ENCODE measurements at regions not wholly inside any gene's neighbourhood (a gene's known extent, or its start where the extent isn't known, plus 50 kb on each side); places are given as distances from the start of the nearest gene placed in this dataset.

DNA sequence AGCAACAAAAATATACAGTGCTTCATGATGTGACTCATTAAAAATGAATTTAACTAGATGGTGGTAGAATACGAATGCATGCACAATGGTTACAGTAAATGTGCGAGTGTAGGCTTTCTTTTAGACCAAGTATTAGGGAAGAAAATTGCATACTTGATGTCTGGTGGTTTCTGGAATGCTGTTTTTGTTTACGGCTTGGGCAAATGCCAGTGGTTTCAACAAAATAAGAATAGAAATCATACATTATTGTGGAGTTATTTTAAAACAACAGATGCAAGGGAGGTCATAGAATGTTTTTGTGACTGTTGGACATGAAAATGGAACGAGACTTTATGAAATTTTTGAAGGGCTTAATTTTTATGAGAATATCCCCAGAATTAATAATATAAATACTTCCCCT is 580.9 kb downstream of the PLCL1 start:
- Histone ChIP-seq H3K27ac (ENCODE audit: low read depth, low read length) (no peak overlapping the region), H3K4me2 (ENCODE audit: insufficient read depth, low read length) (no peak overlapping the region), H3K9me3 (ENCODE audit: low read depth, low read length) (no peaks in the 10 kb centered on the region), H3K4me3 (ENCODE audit: insufficient read depth, low read length) (no peak overlapping the region), H3K79me2 (ENCODE audit: insufficient read depth, low read length) (no peaks in the 10 kb centered on the region), H2AFZ (ENCODE audit: low read length) (no peak overlapping the region), H4K20me1 (ENCODE audit: insufficient read depth, low read length) (no peaks in the 10 kb centered on the region), H3K27me3 (ENCODE audit: insufficient read depth, low read length) (no peaks in the 10 kb centered on the region), H3K36me3 (ENCODE audit: insufficient read depth, low read length) (no peaks in the 10 kb centered on the region), H3K4me1 (ENCODE audit: insufficient read depth, low read length) (no peaks in the 10 kb centered on the region)
- no peak for DNase-seq (ENCODE audit: insufficient read length, low spot score, missing footprints)
- TF ChIP-seq, protein P1, sequence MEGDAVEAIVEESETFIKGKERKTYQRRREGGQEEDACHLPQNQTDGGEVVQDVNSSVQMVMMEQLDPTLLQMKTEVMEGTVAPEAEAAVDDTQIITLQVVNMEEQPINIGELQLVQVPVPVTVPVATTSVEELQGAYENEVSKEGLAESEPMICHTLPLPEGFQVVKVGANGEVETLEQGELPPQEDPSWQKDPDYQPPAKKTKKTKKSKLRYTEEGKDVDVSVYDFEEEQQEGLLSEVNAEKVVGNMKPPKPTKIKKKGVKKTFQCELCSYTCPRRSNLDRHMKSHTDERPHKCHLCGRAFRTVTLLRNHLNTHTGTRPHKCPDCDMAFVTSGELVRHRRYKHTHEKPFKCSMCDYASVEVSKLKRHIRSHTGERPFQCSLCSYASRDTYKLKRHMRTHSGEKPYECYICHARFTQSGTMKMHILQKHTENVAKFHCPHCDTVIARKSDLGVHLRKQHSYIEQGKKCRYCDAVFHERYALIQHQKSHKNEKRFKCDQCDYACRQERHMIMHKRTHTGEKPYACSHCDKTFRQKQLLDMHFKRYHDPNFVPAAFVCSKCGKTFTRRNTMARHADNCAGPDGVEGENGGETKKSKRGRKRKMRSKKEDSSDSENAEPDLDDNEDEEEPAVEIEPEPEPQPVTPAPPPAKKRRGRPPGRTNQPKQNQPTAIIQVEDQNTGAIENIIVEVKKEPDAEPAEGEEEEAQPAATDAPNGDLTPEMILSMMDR (IDR thresholded peaks at IDR 0.05; ENCODE audit: extremely low read depth, low read depth, low read length): no peak

DNA sequence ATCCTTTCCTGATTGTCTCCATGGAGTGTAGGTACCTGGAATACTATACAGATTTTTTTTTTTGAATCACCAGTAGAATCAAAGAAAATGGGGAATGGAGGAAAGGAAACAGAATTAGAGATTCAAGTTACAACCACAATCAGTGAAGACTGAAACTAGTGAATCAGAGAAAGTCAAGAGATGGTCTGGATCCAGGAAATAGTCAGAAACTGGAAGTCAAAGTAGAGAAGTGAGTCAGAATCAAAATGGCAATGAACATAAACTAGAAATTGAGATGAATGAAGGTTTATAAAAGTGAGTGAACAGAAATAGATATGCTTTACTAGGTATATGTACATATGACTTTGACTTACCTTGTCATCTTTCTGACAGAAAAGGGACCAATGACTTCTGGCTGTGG is 579.0 kb downstream of the PLCL1 start:
- Histone ChIP-seq H4K20me1 (ENCODE audit: insufficient read depth, low read length) (no peaks in the 10 kb centered on the region), H3K36me3 (ENCODE audit: insufficient read depth, low read length) (no peaks in the 10 kb centered on the region), H3K4me2 (ENCODE audit: insufficient read depth, low read length) (no peak overlapping the region), H3K9me3 (ENCODE audit: low read depth, low read length) (no peaks in the 10 kb centered on the region), H3K79me2 (ENCODE audit: insufficient read depth, low read length) (no peaks in the 10 kb centered on the region), H3K4me1 (ENCODE audit: insufficient read depth, low read length) (no peaks in the 10 kb centered on the region), H3K4me3 (ENCODE audit: insufficient read depth, low read length) (no peak overlapping the region), H2AFZ (ENCODE audit: low read length) (no peak overlapping the region), H3K27me3 (ENCODE audit: insufficient read depth, low read length) (no peaks in the 10 kb centered on the region), H3K27ac (ENCODE audit: low read depth, low read length) (no peak overlapping the region)
- TF ChIP-seq, protein P1 (IDR thresholded peaks at IDR 0.05; ENCODE audit: extremely low read depth, low read depth, low read length): no peak
- no peak for DNase-seq (ENCODE audit: insufficient read length, low spot score, missing footprints)

DNA sequence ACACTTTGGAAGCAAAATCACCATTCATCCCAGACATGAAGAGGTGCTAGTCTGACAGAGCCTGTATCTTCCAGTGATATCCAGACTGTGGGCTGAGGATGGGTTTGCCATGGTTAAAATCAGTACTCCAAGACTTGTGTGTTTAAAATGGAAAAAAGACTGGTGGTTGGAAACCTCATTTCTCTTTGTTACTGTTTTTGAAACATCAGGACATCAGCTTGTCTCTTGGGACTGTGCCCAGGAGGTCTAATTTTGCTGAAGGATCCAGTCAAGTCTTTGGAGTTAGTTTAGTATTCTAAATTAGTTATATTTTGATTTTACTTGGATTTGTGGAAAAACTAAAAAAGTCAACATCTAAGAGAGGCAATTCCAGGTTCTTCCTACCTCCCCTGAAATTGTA is 578.4 kb downstream of the PLCL1 start:
- H4K20me1 ChIP-seq (ENCODE audit: insufficient read depth, low read length): no peaks in the 10 kb centered on the region
- no peak overlapping the region for H2AFZ ChIP-seq (ENCODE audit: low read length)
- no peaks in the 10 kb centered on the region for H3K27me3 ChIP-seq (ENCODE audit: insufficient read depth, low read length)
- H3K79me2 ChIP-seq (ENCODE audit: insufficient read depth, low read length): no peaks in the 10 kb centered on the region
- no peaks in the 10 kb centered on the region for H3K4me1 ChIP-seq (ENCODE audit: insufficient read depth, low read length)
- no peak overlapping the region for H3K27ac ChIP-seq (ENCODE audit: low read depth, low read length)
- no peak overlapping the region for H3K4me3 ChIP-seq (ENCODE audit: insufficient read depth, low read length)
- TF ChIP-seq, protein P1 (IDR thresholded peaks at IDR 0.05; ENCODE audit: extremely low read depth, low read depth, low read length): no peak
- H3K36me3 ChIP-seq (ENCODE audit: insufficient read depth, low read length): no peaks in the 10 kb centered on the region
- DNase-seq (ENCODE audit: insufficient read length, low spot score, missing footprints): no peak
- no peak overlapping the region for H3K4me2 ChIP-seq (ENCODE audit: insufficient read depth, low read length)
- no peaks in the 10 kb centered on the region for H3K9me3 ChIP-seq (ENCODE audit: low read depth, low read length)

DNA sequence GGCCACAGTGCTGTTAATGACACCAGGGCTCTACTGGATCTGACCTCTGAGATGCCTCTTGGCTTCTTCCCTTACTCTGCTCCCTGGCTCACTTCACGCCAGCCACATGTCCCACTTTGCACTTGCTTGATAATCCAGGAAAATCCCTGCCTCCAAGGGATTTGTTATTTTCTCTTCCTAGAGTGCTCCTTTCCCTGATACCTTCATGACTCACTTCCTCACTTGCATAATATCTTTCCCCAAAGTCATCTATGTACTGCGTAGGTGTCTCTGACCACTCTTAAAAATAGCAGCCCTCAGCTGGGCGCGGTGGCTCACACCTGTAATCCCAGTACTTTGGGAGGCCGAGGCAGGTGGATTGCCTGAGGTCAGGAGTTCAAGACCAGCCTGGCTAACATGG is 572.3 kb downstream of the PLCL1 start:
- H4K20me1 ChIP-seq (ENCODE audit: insufficient read depth, low read length): no peaks in the 10 kb centered on the region
- DNase-seq (ENCODE audit: insufficient read length, low spot score, missing footprints): peak; percentile 3
- H2AFZ ChIP-seq (ENCODE audit: low read length): no peak overlapping the region
- no peak overlapping the region for H3K4me3 ChIP-seq (ENCODE audit: insufficient read depth, low read length)
- no peaks in the 10 kb centered on the region for H3K4me1 ChIP-seq (ENCODE audit: insufficient read depth, low read length)
- TF ChIP-seq, protein P1 (IDR thresholded peaks at IDR 0.05; ENCODE audit: extremely low read depth, low read depth, low read length): no peak
- H3K9me3 ChIP-seq (ENCODE audit: low read depth, low read length): no peaks in the 10 kb centered on the region
- H3K27me3 ChIP-seq (ENCODE audit: insufficient read depth, low read length): no peaks in the 10 kb centered on the region
- H3K4me2 ChIP-seq (ENCODE audit: insufficient read depth, low read length): no peak overlapping the region
- H3K27ac ChIP-seq (ENCODE audit: low read depth, low read length): no peak overlapping the region
- no peaks in the 10 kb centered on the region for H3K79me2 ChIP-seq (ENCODE audit: insufficient read depth, low read length)
- H3K36me3 ChIP-seq (ENCODE audit: insufficient read depth, low read length): no peaks in the 10 kb centered on the region
